Upper lobe of left lung (tissue), 6 donors: ENCODE measurements at regions not wholly inside any gene's neighbourhood (a gene's known extent, or its start where the extent isn't known, plus 50 kb on each side); places are given as distances from the start of the nearest gene placed in this dataset.
A peak's percentile ranks its signal among the peaks of the same experiment; 100 is the strongest.

ENCODE experiments used
- ATAC-seq, 2 donors: fragments of 200-7000 bp; cut with Tn5 transposase; one replicate each; pipeline ENCODE4 v1.9.1; 2022; ENCODE audit warnings: mild to moderate bottlenecking in 2 of 2, moderate library complexity in 2 of 2; ENCODE audit not compliant: low FRiP score in 2 of 2
- DNase-seq, 2 donors: peaks; one replicate each; pipeline ENCODE4 v3.0.0-alpha.2; 2019 to 2020
- H3K27ac ChIP-seq, 4 donors: fragments of 200-600 bp; sonication (generic); one replicate each; pipeline ENCODE4 v1.5.1; 2016 to 2019
- H3K27me3 ChIP-seq, 4 donors: fragments of 200-600 bp; sonication (generic); one replicate each; pipeline ENCODE4 v1.5.1; 2017 to 2019
- H3K36me3 ChIP-seq, 4 donors: fragments of 200-600 bp; sonication (generic); one replicate each; pipeline ENCODE4 v1.5.1; 2016 to 2019
- H3K4me1 ChIP-seq, 4 donors: fragments of 200-600 bp; sonication (generic); one replicate each; pipeline ENCODE4 v1.5.1; 2018 to 2019
- H3K4me3 ChIP-seq, 4 donors: fragments of 200-600 bp; sonication (generic); one replicate each; pipeline ENCODE4 v1.5.1; 2017 to 2019; ENCODE audit warnings: mild to moderate bottlenecking in 2 of 4, moderate library complexity in 1 of 4
- H3K9me3 ChIP-seq, 4 donors: fragments of 200-600 bp; sonication (generic); one replicate each; pipeline ENCODE4 v1.5.1; 2018 to 2019
- EP300 ChIP-seq, 4 donors: sonication (generic); formaldehyde crosslinking; IDR thresholded peaks; one replicate each; pipeline ENCODE4 v1.5.1; 2017; ENCODE audit warnings: antibody characterized with exemption in 4 of 4, control low read depth in 2 of 4
- POLR2A ChIP-seq, 4 donors: fragments of 450-650 bp; IDR thresholded peaks; one replicate each; pipeline ENCODE4 v1.5.1; 2016 to 2017; ENCODE audit warnings: antibody characterized with exemption in 4 of 4, mild to moderate bottlenecking in 2 of 4
- POLR2AphosphoS5 ChIP-seq, 2 donors: sonication (generic); formaldehyde crosslinking; IDR thresholded peaks; one replicate each; pipeline ENCODE4 v1.5.1; 2017; ENCODE audit warnings: antibody characterized with exemption in 2 of 2
- WGBS, 2 donors: methylation state at CpG; one replicate each; pipeline ENCODE4 v1.1.5; 2017 to 2018; 5-methylcytosine and 5-hydroxymethylcytosine counted together
- TF ChIP-seq, protein P1 (sequence below), 6 experiments: fragments of 450-650 bp in 4 of 6; fragments of 200-600 bp in 2 of 6; sonication (generic) in 2 of 6; IDR thresholded peaks; one replicate each; pipeline ENCODE4 v1.5.1; 2016 to 2019; ENCODE audit warnings: antibody characterized with exemption in 6 of 6
- donor health status: DM: no; HTN: no; CAD: no; lungs with moderate emphysema.
- donor health status: DM: no; HTN: yes; CAD: no; lungs with severe emphysema.

DNA sequence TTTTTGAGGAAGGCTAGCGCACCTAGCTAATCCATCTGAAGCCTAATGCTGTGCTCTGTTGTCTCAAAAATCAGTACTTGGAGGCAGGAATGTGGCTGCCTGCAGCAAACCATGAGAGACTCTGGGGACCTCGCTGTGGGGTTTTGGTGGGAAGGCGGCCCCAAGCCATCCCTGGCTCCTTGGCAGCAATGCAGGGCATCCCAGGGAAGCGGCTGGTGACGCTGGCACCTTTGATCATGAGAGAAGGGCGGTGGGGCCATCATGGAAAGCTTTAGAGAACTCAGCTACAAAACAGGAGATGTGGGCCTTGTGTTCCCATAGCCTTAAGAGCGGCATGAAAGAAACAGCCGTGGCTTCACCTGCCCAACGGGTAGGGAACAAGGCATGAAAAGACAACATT, 101.1 kb upstream of the SFSWAP start:
- Histone ChIP-seq H3K4me1 (peaks cover 8 to 18% (median 9%) of the 10 kb centered on the region in 4 donors), H3K36me3 (no peaks in the 10 kb centered on the region), H3K4me3 (no peak overlapping the region), H3K9me3 (no peaks in the 10 kb centered on the region), H3K27ac (no peak overlapping the region), H3K27me3 (no peaks in the 10 kb centered on the region)
- 92 to 93% methylated on average over 9 of the region's 9 CpGs for WGBS, 2 donors
- DNase-seq (no peak), ATAC-seq (no peak)
- TF ChIP-seq POLR2A (IDR thresholded peaks at IDR 0.05) = no peak
- TF ChIP-seq, protein P1, sequence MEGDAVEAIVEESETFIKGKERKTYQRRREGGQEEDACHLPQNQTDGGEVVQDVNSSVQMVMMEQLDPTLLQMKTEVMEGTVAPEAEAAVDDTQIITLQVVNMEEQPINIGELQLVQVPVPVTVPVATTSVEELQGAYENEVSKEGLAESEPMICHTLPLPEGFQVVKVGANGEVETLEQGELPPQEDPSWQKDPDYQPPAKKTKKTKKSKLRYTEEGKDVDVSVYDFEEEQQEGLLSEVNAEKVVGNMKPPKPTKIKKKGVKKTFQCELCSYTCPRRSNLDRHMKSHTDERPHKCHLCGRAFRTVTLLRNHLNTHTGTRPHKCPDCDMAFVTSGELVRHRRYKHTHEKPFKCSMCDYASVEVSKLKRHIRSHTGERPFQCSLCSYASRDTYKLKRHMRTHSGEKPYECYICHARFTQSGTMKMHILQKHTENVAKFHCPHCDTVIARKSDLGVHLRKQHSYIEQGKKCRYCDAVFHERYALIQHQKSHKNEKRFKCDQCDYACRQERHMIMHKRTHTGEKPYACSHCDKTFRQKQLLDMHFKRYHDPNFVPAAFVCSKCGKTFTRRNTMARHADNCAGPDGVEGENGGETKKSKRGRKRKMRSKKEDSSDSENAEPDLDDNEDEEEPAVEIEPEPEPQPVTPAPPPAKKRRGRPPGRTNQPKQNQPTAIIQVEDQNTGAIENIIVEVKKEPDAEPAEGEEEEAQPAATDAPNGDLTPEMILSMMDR (IDR thresholded peaks at IDR 0.05) = no peak
- no peak for TF ChIP-seq EP300 (IDR thresholded peaks at IDR 0.05)
- no peak for TF ChIP-seq POLR2AphosphoS5 (IDR thresholded peaks at IDR 0.05)

DNA sequence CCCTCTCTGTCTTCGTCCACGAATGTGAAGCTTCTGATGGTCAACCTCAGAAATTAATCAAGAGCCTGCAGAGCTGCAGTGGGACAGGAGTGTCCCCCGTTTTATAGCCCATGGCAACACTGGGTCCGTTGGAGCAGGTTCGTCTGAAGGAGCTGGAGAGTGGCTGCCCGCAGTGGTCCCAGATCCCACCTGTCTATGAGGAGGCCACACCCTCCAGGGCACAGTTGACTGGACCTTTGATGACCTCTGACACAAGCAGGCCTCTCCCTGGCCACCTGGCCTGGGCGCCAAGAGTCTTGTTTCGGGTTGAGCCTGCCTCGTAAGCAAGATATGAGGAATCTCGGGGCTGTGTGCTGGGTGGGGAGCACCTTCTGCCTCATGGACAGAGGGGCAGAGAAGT, 100.7 kb upstream of the SFSWAP start:
- DNase-seq (no peak), ATAC-seq (no peak)
- Histone ChIP-seq H3K4me1 (peaks cover 8 to 13% (median 9%) of the 10 kb centered on the region in 4 donors), H3K9me3 (no peaks in the 10 kb centered on the region), H3K36me3 (no peaks in the 10 kb centered on the region), H3K4me3 (no peak overlapping the region), H3K27ac (no peak overlapping the region), H3K27me3 (no peaks in the 10 kb centered on the region)
- 87 to 89% methylated on average over 5 to 10 of the region's 10 CpGs for WGBS, 2 donors
- no peak for TF ChIP-seq EP300 (IDR thresholded peaks at IDR 0.05)
- TF ChIP-seq, protein P1 (IDR thresholded peaks at IDR 0.05) = no peak
- TF ChIP-seq POLR2A (IDR thresholded peaks at IDR 0.05) = no peak
- TF ChIP-seq POLR2AphosphoS5 (IDR thresholded peaks at IDR 0.05) = no peak

DNA sequence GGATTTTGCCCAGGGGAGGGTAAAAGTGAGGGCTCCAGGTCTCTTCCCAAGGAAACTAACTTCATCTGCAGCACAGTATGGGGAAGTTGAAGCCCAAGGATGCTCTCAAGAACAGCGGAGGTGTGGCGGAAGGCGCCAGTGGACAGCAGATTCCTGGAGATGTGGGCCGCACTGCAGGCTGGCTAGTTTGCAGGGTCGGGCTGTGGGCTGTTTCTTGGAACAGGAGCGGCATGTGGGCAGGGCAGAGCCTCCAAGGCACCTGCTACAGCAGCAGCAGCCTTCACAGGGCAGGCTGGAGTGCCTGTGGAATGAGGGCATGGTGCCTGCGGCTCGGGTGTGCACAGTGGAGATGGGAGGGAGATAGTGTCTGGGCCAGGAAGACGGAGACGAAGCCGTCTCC, 100.0 kb upstream of the SFSWAP start:
- no peaks in the 10 kb centered on the region for H3K27me3 ChIP-seq
- 77 to 88% methylated on average over 11 of the region's 11 CpGs for WGBS, 2 donors
- no peak for ATAC-seq
- peaks cover 8 to 13% (median 9%) of the 10 kb centered on the region in 4 donors for H3K4me1 ChIP-seq
- no peaks in the 10 kb centered on the region for H3K36me3 ChIP-seq
- H3K27ac ChIP-seq = no peak overlapping the region
- TF ChIP-seq, protein P1 (IDR thresholded peaks at IDR 0.05) = no peak
- no peak for TF ChIP-seq POLR2A (IDR thresholded peaks at IDR 0.05)
- TF ChIP-seq POLR2AphosphoS5 (IDR thresholded peaks at IDR 0.05) = no peak
- no peak for TF ChIP-seq EP300 (IDR thresholded peaks at IDR 0.05)
- DNase-seq = no peak
- H3K4me3 ChIP-seq = no peak overlapping the region
- H3K9me3 ChIP-seq = no peaks in the 10 kb centered on the region

DNA sequence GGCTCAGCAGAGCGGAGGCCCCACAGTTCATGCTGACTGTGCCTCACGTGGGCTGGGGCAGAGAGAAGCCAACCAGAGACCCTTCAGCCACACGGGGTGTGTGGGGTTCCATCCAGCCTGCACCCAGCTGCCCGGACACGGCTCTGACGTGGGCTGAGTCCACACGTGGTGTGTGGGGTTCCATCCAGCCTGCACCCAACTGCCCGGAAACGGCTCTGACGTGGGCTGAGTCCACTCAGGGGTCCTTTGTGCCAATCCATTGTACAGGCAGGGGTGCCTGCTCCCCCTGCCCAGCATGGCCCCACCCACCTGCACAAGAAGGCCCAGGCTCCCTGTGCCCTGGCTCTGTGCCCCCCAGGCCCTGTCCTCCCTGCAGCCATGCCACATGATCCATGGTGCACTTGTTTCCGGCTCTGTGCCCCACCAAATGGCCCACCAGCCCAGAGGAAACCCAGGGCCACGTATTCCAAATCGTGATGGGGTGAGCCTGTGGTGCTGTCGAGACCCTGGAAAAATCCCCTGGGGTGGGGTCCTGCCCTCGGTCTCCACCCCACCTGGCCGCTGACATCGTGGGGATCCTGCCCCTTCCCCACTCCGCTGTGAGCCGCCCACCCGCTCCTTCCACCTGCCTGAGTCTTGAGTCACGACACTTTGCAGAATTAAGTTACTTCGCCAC, 99.3 kb upstream of the SFSWAP start:
- no peaks in the 10 kb centered on the region for H3K36me3 ChIP-seq
- H3K27me3 ChIP-seq = no peaks in the 10 kb centered on the region
- no peaks in the 10 kb centered on the region for H3K9me3 ChIP-seq
- 88 to 97% methylated on average over 16 of the region's 22 CpGs for WGBS, 2 donors
- no peak for ATAC-seq
- no peak overlapping the region for H3K4me3 ChIP-seq
- TF ChIP-seq POLR2AphosphoS5 (IDR thresholded peaks at IDR 0.05) = no peak
- no peak for TF ChIP-seq POLR2A (IDR thresholded peaks at IDR 0.05)
- no peak for TF ChIP-seq EP300 (IDR thresholded peaks at IDR 0.05)
- TF ChIP-seq, protein P1 (IDR thresholded peaks at IDR 0.05) = no peak
- H3K27ac ChIP-seq = no peak overlapping the region
- peak in 1 of 2 donors; percentile 56 for DNase-seq
- peaks cover 8 to 13% (median 9%) of the 10 kb centered on the region in 4 donors for H3K4me1 ChIP-seq
